Ovary (tissue), 3 donors: ENCODE measurements at regions not wholly inside any gene's neighbourhood (a gene's known extent, or its start where the extent isn't known, plus 50 kb on each side); places are given as distances from the start of the nearest gene placed in this dataset.

Source experiments
- CTCF ChIP-seq, 3 donors: fragments of 450-650 bp in 2 of 3; fragments of 200-600 bp in 1 of 3; IDR thresholded peaks; one replicate each; pipeline versions ENCODE4 v1.5.1 to v1.8.0; 2016 to 2022; ENCODE audit warnings: antibody characterized with exemption in 3 of 3, mild to moderate bottlenecking in 1 of 3
- EP300 ChIP-seq: sonication (generic); formaldehyde crosslinking; IDR thresholded peaks from one replicate; pipeline ENCODE4 v1.6.1; 2017; ENCODE audit warnings: antibody characterized with exemption
- POLR2A ChIP-seq: fragments of 450-650 bp; IDR thresholded peaks from one replicate; pipeline ENCODE4 v1.6.1; 2017; ENCODE audit warnings: antibody characterized with exemption, mild to moderate bottlenecking, moderate library complexity
- donor health status: DM: no; HTN: no; CAD: no.

GRCh38 chr1:148379697-148380096 is 103.4 kb downstream of the PPIAL4G start:
- TF ChIP-seq EP300 (no peak), CTCF (IDR thresholded peaks at IDR 0.05) (no peak), POLR2A (no peak)
